GM12891 (cell line): ENCODE measurements at regions not wholly inside any gene's neighbourhood (a gene's known extent, or its start where the extent isn't known, plus 50 kb on each side); places are given as distances from the start of the nearest gene placed in this dataset.

Experiments used
- POLR2A ChIP-seq: IDR thresholded peaks from 2 replicates; pipeline ENCODE4 v1.6.1; 2011; ENCODE audit warnings: low read depth, low read length, control low read depth
- POLR2AphosphoS5 ChIP-seq: IDR thresholded peaks from 2 replicates; pipeline ENCODE4 v1.6.1; 2011; ENCODE audit warnings: low read depth, low read length, control low read depth
- SPI1 ChIP-seq: IDR thresholded peaks from 2 replicates; pipeline ENCODE4 v1.6.1; 2011; ENCODE audit warnings: low read depth, low read length, control low read depth

DNA sequence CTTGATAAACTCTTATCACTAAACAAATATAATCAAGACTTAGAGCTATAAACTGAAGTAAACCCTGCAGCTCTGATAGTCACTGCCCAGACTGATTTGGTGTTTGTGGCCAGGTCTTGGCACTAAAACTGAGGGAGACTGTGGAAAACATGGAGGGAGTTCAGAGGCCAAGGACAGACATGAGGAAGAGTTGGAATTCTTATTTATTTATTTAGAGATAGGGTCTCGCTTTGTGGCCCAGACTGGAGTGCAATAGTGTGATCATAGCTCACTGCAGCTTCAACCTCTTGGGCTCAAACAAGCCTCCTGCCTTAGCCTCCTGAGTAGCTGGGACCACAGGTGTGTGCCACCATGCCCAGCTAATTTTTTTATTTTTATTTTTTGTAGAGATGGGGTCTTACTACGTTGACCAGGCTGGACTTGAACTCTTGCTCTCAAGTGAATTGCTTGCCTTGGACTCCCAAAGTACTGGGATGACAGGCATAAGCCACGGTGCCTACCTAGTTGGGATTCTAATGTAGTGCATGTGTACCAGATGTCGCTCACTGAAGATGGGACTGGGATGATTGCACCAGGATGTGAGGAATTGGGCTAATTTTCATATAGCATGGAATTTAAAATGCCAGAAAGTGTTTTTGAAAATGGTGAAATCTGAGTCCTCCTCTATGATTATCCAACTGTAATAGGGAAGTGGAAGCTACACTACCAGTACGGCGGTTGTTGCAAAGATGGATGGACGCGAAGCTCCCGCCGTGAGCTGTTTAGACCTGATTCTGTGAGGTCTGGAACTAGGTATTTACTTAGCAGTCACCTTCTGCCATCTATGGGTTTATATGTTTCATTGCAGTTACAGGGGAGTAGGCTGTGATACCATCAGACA lies 52.7 kb upstream of the CTLA4 start:
- TF ChIP-seq POLR2A = no peak
- TF ChIP-seq SPI1 = peak; percentile 44
- no peak for TF ChIP-seq POLR2AphosphoS5
